HG03457 (cell line): ENCODE measurements at regions not wholly inside any gene's neighbourhood (a gene's known extent, or its start where the extent isn't known, plus 50 kb on each side); places are given as distances from the start of the nearest gene placed in this dataset.
"Not testable (repeated sequence)": the region's sequence is repeated elsewhere in the genome, so short reads cannot be mapped to it uniquely, and the experiment has no call there.

Source experiments
- ATAC-seq: cut with Tn5 transposase; IDR thresholded peaks from one replicate; pipeline ENCODE4 v1.9.1; 2021; ENCODE audit warnings: moderate number of reproducible peaks; ENCODE audit not compliant: unreplicated experiment

GRCh38 chr17:77837072-77837471, 121.4 kb upstream of the TNRC6C start:
- ATAC-seq: not testable (repeated sequence)

GRCh38 chr17:77837917-77838316, 120.6 kb upstream of the TNRC6C start:
- no peak for ATAC-seq

- ATAC-seq: no peak
Measured at GRCh38 chr17:77838748-77839697, 119.5 kb upstream of the TNRC6C start.

- ATAC-seq: no peak
Measured at GRCh38 chr17:77839698-77840512, 118.6 kb upstream of the TNRC6C start.

GRCh38 chr17:77840513-77841165, 117.9 kb upstream of the TNRC6C start:
- no peak for ATAC-seq

GRCh38 chr17:77841742-77842527, 116.6 kb upstream of the TNRC6C start:
- no peak for ATAC-seq

- ATAC-seq: no peak
Measured at GRCh38 chr17:77842528-77843147, 115.9 kb upstream of the TNRC6C start.

- not testable (repeated sequence) for ATAC-seq
Measured at GRCh38 chr17:77843255-77843895, 115.1 kb upstream of the TNRC6C start.

- no peak for ATAC-seq
Measured at GRCh38 chr17:77843896-77844295, 114.6 kb upstream of the TNRC6C start.

- ATAC-seq: no peak
Measured at GRCh38 chr17:77844681-77845080, 113.8 kb upstream of the TNRC6C start.

GRCh38 chr17:77845541-77846225, 112.8 kb upstream of the TNRC6C start:
- ATAC-seq: no peak

GRCh38 chr17:77846531-77847085, 111.9 kb upstream of the TNRC6C start:
- ATAC-seq: no peak

- ATAC-seq: no peak
Measured at GRCh38 chr17:77847221-77848085, 111.0 kb upstream of the TNRC6C start.

GRCh38 chr17:77848257-77848656, 110.2 kb upstream of the TNRC6C start:
- ATAC-seq: no peak

GRCh38 chr17:77849239-77849638, 109.3 kb upstream of the TNRC6C start:
- no peak for ATAC-seq

GRCh38 chr17:77851921-77852320, 106.6 kb upstream of the TNRC6C start:
- ATAC-seq: no peak

- no peak for ATAC-seq
Measured at GRCh38 chr17:77852731-77853130, 105.8 kb upstream of the TNRC6C start.
